ENCODE measurements at regions not wholly inside any gene's neighbourhood (a gene's known extent, or its start where the extent isn't known, plus 50 kb on each side); places are given as distances from the start of the nearest gene placed in this dataset.
A peak's percentile ranks its signal among the peaks of the same experiment; 100 is the strongest.

GRCh38 chr6:101102702-101103101, 221.6 kb upstream of the ASCC3 start:
- Histone ChIP-seq H3K4me1 (ENCODE audit: insufficient read depth) (no peaks in the 10 kb centered on the region), H3K36me3 (ENCODE audit: insufficient read depth) (no peaks in the 10 kb centered on the region), H3K27me3 (ENCODE audit: insufficient read depth) (no peaks in the 10 kb centered on the region), H3K27ac (ENCODE audit: low read depth) (no peak overlapping the region), H3K9me2 (ENCODE audit: insufficient read depth) (no peaks in the 10 kb centered on the region), H4K20me1 (replicated peaks; ENCODE audit: insufficient read depth) (no peaks in the 10 kb centered on the region), H3K4me2 (no peak overlapping the region), H3F3A (replicated peaks; ENCODE audit: low read depth) (no peaks in the 10 kb centered on the region), H3K79me2 (replicated peaks; ENCODE audit: insufficient read depth) (no peaks in the 10 kb centered on the region), H2AFZ (peak overlapping the region; percentile 13; the same call in 1 of the 2 replicates), H3K4me3 (no peak overlapping the region)
- no peak overlapping the region for H3K27ac Mint-ChIP-seq
- no peaks in the 10 kb centered on the region for H3K27me3 Mint-ChIP-seq (ENCODE audit: insufficient read depth, low read depth, poor library complexity)
- 0 out of 3 replicates have a peak, but pooled peaks cover 2% of the 10 kb centered on the region for H3K36me3 Mint-ChIP-seq (ENCODE audit: low read depth)
- no peaks in the 10 kb centered on the region for H3K4me1 Mint-ChIP-seq
- no peak for DNase-seq (ENCODE audit: low spot score)
- TF ChIP-seq ZNF114 (CRISPR knock-in tag; IDR thresholded peaks at IDR 0.05) = no peak
- TF ChIP-seq EZH2 (IDR thresholded peaks at IDR 0.05; ENCODE audit: low read depth, unreplicated experiment) = no peak
- TF ChIP-seq STAT1 (IDR thresholded peaks at IDR 0.05; ENCODE audit: unreplicated experiment) = no peak
- TF ChIP-seq ZNF331 (CRISPR knock-in tag; IDR thresholded peaks at IDR 0.05; ENCODE audit: low read depth) = no peak
- TF ChIP-seq REST (IDR thresholded peaks at IDR 0.05; ENCODE audit: unreplicated experiment) = no peak
- no peak for TF ChIP-seq NANOG (IDR thresholded peaks at IDR 0.05; ENCODE audit: borderline replicate concordance)
- no peak for TF ChIP-seq ETS1 (IDR thresholded peaks at IDR 0.05)
- TF ChIP-seq POLR2AphosphoS5 (IDR thresholded peaks at IDR 0.05; ENCODE audit: low read depth) = no peak
- no peak for TF ChIP-seq CREB1 (CRISPR knock-in tag; IDR thresholded peaks at IDR 0.05; ENCODE audit: low read depth)
- no peak overlapping the region for H3K4me3 Mint-ChIP-seq
- ATAC-seq = no peak
- peaks cover 4% of the 10 kb centered on the region; the same call in 1 of the 3 replicates for H3K9me3 Mint-ChIP-seq

- H3F3A ChIP-seq (replicated peaks; ENCODE audit: low read depth) = no peaks in the 10 kb centered on the region
- H3K4me3 ChIP-seq = no peak overlapping the region
- H3K27me3 ChIP-seq (ENCODE audit: insufficient read depth) = no peaks in the 10 kb centered on the region
- H3K79me2 ChIP-seq (replicated peaks; ENCODE audit: insufficient read depth) = no peaks in the 10 kb centered on the region
- no peaks in the 10 kb centered on the region for H3K36me3 Mint-ChIP-seq (ENCODE audit: low read depth)
- H3K27ac Mint-ChIP-seq = no peak overlapping the region
- H2AFZ ChIP-seq = no peak overlapping the region
- H3K36me3 ChIP-seq (ENCODE audit: insufficient read depth) = no peaks in the 10 kb centered on the region
- no peaks in the 10 kb centered on the region for H3K9me3 Mint-ChIP-seq
- no peak overlapping the region for H3K4me3 Mint-ChIP-seq
- H4K20me1 ChIP-seq (replicated peaks; ENCODE audit: insufficient read depth) = no peaks in the 10 kb centered on the region
- DNase-seq (ENCODE audit: low spot score) (no peak), ATAC-seq (no peak)
- H3K4me2 ChIP-seq = no peak overlapping the region
- peaks cover 9% of the 10 kb centered on the region for H3K9me2 ChIP-seq (ENCODE audit: insufficient read depth)
- H3K4me1 ChIP-seq (ENCODE audit: insufficient read depth) = no peaks in the 10 kb centered on the region
- peaks cover 2% of the 10 kb centered on the region; the same call in 1 of the 3 replicates for H3K4me1 Mint-ChIP-seq
- no peaks in the 10 kb centered on the region for H3K27me3 Mint-ChIP-seq (ENCODE audit: insufficient read depth, low read depth, poor library complexity)
- no peak overlapping the region for H3K27ac ChIP-seq (ENCODE audit: low read depth)
- TF ChIP-seq STAT1 (IDR thresholded peaks at IDR 0.05; ENCODE audit: unreplicated experiment) = no peak
- TF ChIP-seq REST (IDR thresholded peaks at IDR 0.05; ENCODE audit: unreplicated experiment) = no peak
- no peak for TF ChIP-seq EZH2 (IDR thresholded peaks at IDR 0.05; ENCODE audit: low read depth, unreplicated experiment)
- TF ChIP-seq ETS1 (IDR thresholded peaks at IDR 0.05) = no peak
- TF ChIP-seq EZH2phosphoT487 (IDR thresholded peaks at IDR 0.05; ENCODE audit: unreplicated experiment) = no peak
- TF ChIP-seq NANOG (IDR thresholded peaks at IDR 0.05; ENCODE audit: borderline replicate concordance) = no peak
- no peak for TF ChIP-seq JUNB (IDR thresholded peaks at IDR 0.05; ENCODE audit: unreplicated experiment)
- no peak for TF ChIP-seq POLR2AphosphoS5 (IDR thresholded peaks at IDR 0.05; ENCODE audit: low read depth)
- no peak for TF ChIP-seq ZNF331 (CRISPR knock-in tag; IDR thresholded peaks at IDR 0.05; ENCODE audit: low read depth)
These were observed 227.2 kb upstream of the ASCC3 start for GRCh38 chr6:101108286-101108685.
